Lower lobe of right lung (tissue), 2 donors: ENCODE measurements at regions not wholly inside any gene's neighbourhood (a gene's known extent, or its start where the extent isn't known, plus 50 kb on each side); places are given as distances from the start of the nearest gene placed in this dataset.

ENCODE experiments used
- ATAC-seq, 2 donors: fragments of 200-7000 bp; cut with Tn5 transposase; one replicate each; pipeline ENCODE4 v1.9.1; 2020 to 2022; ENCODE audit warnings: mild to moderate bottlenecking in 2 of 2, moderate library complexity in 2 of 2
- DNase-seq: peaks from one replicate; pipeline ENCODE4 v3.0.0-alpha.2; 2020
- H3K27ac ChIP-seq: fragments of 200-600 bp; one replicate; pipeline ENCODE4 v1.8.0; 2022
- H3K27me3 ChIP-seq: fragments of 200-600 bp; one replicate; pipeline ENCODE4 v1.8.0; 2022; ENCODE audit warnings: low read depth
- H3K36me3 ChIP-seq: fragments of 200-600 bp; one replicate; pipeline ENCODE4 v1.8.0; 2022; ENCODE audit warnings: mild to moderate bottlenecking
- H3K4me1 ChIP-seq: fragments of 200-600 bp; one replicate; pipeline ENCODE4 v1.8.0; 2022
- H3K4me3 ChIP-seq: fragments of 200-600 bp; one replicate; pipeline ENCODE4 v1.8.0; 2022; ENCODE audit warnings: mild to moderate bottlenecking
- H3K9me3 ChIP-seq: fragments of 200-600 bp; one replicate; pipeline ENCODE4 v1.8.0; 2022
- intact Hi-C: fragments of 100-400 bp; cut with DNase I; formaldehyde crosslinking; loops from one replicate; pipeline ENCODE4 v1.11.0; 2022
- TF ChIP-seq, protein P1 (sequence below): fragments of 200-600 bp; IDR thresholded peaks from one replicate; pipeline ENCODE4 v1.8.0; 2022; ENCODE audit warnings: antibody characterized with exemption, mild to moderate bottlenecking
- donor health status: DM: no; HTN: yes; CAD: no; lungs with severe emphysema.

DNA sequence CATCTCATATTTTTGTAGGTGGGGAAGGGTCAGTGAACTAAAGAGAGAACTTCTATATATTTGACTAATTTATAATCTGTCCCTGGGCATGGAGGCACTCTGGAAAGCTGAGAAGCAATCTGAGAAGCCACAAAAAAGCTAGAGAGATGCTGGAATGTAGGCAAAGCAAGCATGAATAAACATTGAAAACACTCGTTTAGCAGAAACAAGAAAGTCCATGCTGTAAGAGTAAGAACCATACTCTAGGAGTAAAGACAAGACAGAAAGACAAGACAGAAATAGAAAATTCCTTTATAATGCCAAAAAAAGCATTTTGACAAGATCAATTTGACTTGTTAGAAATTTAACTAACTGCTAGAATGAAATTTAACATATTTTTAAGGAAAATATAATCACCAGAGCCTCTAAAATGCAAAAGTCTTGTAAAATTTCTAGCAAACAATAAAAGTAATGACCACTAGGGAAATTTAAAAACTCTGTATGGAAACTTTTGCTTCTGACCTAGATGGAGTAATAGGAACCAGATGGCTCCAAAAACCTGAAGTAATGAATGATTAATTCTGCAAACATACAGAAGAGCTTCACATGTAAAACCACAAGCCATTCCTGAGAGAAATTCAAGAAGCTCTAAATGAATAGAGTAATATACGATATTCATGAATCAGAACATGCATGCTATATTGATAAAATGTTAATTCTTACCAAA is 625.7 kb upstream of the PTCHD4 start:
- H3K36me3 ChIP-seq, result no peaks in the 10 kb centered on the region
- H3K4me3 ChIP-seq, result no peak overlapping the region
- DNase-seq, result no peak
- intact Hi-C loops, result no loop called here
- H3K27ac ChIP-seq, result no peak overlapping the region
- H3K27me3 ChIP-seq, result no peaks in the 10 kb centered on the region
- H3K4me1 ChIP-seq, result no peaks in the 10 kb centered on the region
- TF ChIP-seq, protein P1, sequence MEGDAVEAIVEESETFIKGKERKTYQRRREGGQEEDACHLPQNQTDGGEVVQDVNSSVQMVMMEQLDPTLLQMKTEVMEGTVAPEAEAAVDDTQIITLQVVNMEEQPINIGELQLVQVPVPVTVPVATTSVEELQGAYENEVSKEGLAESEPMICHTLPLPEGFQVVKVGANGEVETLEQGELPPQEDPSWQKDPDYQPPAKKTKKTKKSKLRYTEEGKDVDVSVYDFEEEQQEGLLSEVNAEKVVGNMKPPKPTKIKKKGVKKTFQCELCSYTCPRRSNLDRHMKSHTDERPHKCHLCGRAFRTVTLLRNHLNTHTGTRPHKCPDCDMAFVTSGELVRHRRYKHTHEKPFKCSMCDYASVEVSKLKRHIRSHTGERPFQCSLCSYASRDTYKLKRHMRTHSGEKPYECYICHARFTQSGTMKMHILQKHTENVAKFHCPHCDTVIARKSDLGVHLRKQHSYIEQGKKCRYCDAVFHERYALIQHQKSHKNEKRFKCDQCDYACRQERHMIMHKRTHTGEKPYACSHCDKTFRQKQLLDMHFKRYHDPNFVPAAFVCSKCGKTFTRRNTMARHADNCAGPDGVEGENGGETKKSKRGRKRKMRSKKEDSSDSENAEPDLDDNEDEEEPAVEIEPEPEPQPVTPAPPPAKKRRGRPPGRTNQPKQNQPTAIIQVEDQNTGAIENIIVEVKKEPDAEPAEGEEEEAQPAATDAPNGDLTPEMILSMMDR, result no peak
- H3K9me3 ChIP-seq, result no peaks in the 10 kb centered on the region
- no peak for ATAC-seq

DNA sequence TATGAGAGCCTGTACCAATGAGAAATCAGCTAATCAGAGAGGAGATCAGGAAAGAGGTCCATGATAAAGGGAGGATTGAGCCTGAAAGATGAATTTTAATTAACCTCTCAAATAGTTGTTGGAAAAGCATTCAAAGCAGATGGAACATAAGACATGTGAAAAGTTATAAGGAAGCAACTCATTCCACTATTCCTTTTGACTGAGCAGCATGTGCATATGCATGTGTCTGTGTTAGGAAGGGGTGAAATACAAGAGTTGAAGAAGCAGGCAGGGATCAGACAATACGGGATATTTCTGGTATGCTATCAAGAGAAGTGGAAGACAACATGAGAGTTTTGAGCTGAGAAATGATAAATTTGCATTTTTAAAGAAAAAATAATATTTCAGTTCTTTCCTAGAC is 624.8 kb upstream of the PTCHD4 start:
- no peak overlapping the region for H3K27ac ChIP-seq
- no peaks in the 10 kb centered on the region for H3K9me3 ChIP-seq
- ATAC-seq (no peak), DNase-seq (no peak)
- no peak overlapping the region for H3K4me3 ChIP-seq
- no peaks in the 10 kb centered on the region for H3K4me1 ChIP-seq
- H3K36me3 ChIP-seq, result no peaks in the 10 kb centered on the region
- TF ChIP-seq, protein P1, result no peak
- intact Hi-C loops, result no loop called here
- H3K27me3 ChIP-seq, result no peaks in the 10 kb centered on the region

DNA sequence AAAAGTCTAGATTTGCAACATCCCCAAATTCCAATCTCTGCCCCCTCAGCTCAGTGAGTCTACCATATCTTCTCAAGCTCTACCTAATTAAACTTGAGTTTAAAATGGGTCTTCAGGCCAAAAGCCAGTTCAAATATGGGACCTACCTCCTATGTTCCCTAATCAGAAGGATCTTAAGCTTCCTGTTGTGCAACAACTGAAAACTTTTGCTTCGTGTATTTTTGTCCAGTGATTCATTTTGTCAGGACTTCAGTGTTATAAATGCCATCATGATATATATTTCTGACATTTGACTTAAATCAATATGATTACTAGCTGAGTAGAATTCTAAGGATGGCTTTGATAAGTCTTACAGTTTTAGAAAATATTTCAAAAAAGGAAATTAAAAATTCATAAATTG is 622.6 kb upstream of the PTCHD4 start:
- intact Hi-C loops, result no loop called here
- ATAC-seq (no peak), DNase-seq (no peak)
- Histone ChIP-seq H3K27ac (no peak overlapping the region), H3K4me3 (no peak overlapping the region), H3K9me3 (no peaks in the 10 kb centered on the region), H3K27me3 (no peaks in the 10 kb centered on the region), H3K4me1 (no peaks in the 10 kb centered on the region), H3K36me3 (no peaks in the 10 kb centered on the region)
- TF ChIP-seq, protein P1, result no peak

DNA sequence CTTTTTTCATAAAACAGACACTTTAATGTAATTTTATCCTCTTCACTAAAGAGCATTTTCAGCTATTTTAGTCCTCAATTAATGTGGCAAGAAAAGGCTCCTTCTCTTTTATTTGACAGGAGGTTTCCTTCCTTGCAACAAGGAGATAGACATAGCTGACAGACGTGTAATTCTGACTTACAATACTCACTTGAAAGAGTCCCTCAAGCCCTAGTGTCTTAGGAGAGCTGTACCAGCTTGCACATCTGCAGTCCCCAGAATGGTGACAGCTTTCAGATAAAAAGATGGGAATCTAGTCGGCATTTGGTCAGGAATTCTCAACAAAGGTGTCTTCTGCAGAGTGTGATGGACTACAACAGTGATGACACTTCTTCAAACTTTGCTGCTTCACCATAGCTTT is 603.7 kb upstream of the PTCHD4 start:
- Histone ChIP-seq H3K27ac (no peak overlapping the region), H3K27me3 (no peaks in the 10 kb centered on the region), H3K4me1 (no peaks in the 10 kb centered on the region), H3K9me3 (no peaks in the 10 kb centered on the region), H3K36me3 (no peaks in the 10 kb centered on the region), H3K4me3 (no peak overlapping the region)
- ATAC-seq (no peak), DNase-seq (no peak)
- intact Hi-C loops, result no loop called here
- TF ChIP-seq, protein P1, result no peak

DNA sequence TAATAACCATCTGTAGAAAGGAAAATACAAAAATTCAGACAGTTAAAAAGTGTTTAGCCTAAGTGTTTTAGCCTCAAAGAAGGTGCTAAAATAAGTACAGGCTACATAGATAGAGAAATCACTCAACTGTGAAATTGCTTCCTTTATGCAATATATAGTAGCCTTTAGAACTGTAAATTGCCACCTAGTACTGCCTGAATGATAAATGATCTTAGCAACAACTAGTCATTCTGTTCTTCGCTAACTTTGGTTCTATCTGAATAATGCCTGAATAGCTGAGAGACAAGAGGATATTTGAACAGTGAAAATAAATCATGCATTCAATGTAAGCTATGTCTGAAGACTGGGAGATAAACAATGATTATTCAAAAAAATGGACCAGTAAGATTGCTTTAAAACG is 603.3 kb upstream of the PTCHD4 start:
- H3K27me3 ChIP-seq, result no peaks in the 10 kb centered on the region
- H3K9me3 ChIP-seq, result no peaks in the 10 kb centered on the region
- intact Hi-C loops, result no loop called here
- no peaks in the 10 kb centered on the region for H3K36me3 ChIP-seq
- ATAC-seq (no peak), DNase-seq (no peak)
- TF ChIP-seq, protein P1, result no peak
- H3K27ac ChIP-seq, result no peak overlapping the region
- no peaks in the 10 kb centered on the region for H3K4me1 ChIP-seq
- H3K4me3 ChIP-seq, result no peak overlapping the region
